ENCODE measurements at regions not wholly inside any gene's neighbourhood (a gene's known extent, or its start where the extent isn't known, plus 50 kb on each side); places are given as distances from the start of the nearest gene placed in this dataset.

DNA sequence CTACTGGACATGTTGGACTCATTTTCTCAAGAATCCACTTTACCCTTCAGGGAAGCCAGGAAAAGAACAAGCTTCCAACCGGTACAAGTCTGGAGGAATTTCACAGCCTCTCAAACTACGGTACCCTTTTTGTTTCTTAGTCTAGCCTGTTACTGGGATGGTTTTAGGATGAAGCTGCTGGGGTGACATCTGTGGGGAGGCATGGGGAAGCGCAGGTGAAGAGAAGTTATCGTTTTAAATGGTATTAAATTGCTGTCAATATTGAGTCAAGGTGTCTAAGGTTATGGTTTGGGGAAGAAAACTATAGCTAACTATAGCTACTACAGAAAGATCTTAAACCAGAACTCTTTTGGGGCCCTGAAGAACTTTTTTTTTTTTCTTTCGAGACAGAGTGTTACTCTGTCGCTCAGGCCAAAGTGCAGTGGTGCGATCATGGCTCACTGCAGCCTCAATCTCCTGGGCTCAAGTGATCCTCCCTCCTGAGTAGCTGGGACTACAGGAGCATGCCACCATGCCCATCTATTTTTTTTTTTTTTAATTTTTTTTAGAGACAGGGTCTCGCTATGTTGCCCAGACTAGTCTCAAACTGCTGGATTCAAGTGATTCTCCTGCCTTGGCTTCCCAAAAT lies 128.7 kb downstream of the RIN2 start:
- Histone ChIP-seq H3K27me3 (replicated peaks; ENCODE audit: insufficient read depth) (no peaks in the 10 kb centered on the region), H3K9me3 (no peaks in the 10 kb centered on the region), H3K4me1 (ENCODE audit: control insufficient read depth in 1 of 2, low read depth in 2 of 2) (peaks cover 39 to 70% of the 10 kb centered on the region in 2 donors), H3K36me3 (no peaks in the 10 kb centered on the region), H3K27ac (peak overlapping the region; percentile 88 to 89), H3K4me3 (peak overlapping the region; percentile 61)
- ATAC-seq (ENCODE audit: insufficient number of reproducible peaks, low FRiP score, low read depth) (no peak), DNase-seq (ENCODE audit: low spot score) (no peak)
- TF ChIP-seq, protein P1, sequence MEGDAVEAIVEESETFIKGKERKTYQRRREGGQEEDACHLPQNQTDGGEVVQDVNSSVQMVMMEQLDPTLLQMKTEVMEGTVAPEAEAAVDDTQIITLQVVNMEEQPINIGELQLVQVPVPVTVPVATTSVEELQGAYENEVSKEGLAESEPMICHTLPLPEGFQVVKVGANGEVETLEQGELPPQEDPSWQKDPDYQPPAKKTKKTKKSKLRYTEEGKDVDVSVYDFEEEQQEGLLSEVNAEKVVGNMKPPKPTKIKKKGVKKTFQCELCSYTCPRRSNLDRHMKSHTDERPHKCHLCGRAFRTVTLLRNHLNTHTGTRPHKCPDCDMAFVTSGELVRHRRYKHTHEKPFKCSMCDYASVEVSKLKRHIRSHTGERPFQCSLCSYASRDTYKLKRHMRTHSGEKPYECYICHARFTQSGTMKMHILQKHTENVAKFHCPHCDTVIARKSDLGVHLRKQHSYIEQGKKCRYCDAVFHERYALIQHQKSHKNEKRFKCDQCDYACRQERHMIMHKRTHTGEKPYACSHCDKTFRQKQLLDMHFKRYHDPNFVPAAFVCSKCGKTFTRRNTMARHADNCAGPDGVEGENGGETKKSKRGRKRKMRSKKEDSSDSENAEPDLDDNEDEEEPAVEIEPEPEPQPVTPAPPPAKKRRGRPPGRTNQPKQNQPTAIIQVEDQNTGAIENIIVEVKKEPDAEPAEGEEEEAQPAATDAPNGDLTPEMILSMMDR (IDR thresholded peaks at IDR 0.05) = no peak

DNA sequence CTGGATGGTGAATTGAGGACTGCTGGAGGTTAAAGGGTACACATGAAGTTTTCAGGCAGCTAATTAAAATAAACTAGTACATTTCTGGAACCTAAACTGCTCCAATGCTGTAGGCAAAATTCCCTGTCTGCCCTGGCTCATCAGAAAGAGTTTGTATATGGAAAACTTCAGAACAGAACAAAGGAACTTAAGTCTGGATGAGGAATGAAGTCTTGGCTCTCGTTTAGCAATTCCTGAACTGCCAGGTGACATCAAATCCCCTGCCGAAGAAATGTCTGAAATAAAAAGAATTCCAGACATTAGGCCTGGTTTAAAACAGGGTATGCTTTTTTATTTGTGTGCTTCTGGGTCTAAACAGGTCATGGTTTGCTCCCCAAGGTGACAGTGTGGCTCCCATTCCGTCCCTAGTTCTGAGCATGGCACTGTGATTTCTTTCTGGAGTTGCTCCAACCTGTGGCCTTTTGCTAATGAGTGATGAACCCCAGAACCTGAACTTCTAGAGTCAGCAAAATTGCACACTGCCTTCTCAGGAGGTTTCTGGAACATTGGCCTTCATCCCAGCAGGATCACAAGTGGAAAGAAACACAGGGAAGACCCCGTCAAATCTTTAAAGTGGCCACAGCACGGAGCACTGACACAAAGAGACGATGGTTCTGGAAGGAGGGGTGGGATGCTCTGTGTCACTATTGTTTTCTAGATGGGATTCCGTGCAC lies 129.4 kb upstream of the NAA20 start:
- TF ChIP-seq, protein P1 (IDR thresholded peaks at IDR 0.05) = no peak
- peak overlapping the region; percentile 88 to 89 for H3K27ac ChIP-seq
- no peaks in the 10 kb centered on the region for H3K36me3 ChIP-seq
- H3K4me1 ChIP-seq (ENCODE audit: control insufficient read depth in 1 of 2, low read depth in 2 of 2) = peaks cover 39 to 70% of the 10 kb centered on the region in 2 donors
- ATAC-seq (ENCODE audit: insufficient number of reproducible peaks, low FRiP score, low read depth) = no peak
- H3K9me3 ChIP-seq = no peaks in the 10 kb centered on the region
- H3K4me3 ChIP-seq = peak overlapping the region; percentile 61
- DNase-seq (ENCODE audit: low spot score) = no peak
- no peaks in the 10 kb centered on the region for H3K27me3 ChIP-seq (replicated peaks; ENCODE audit: insufficient read depth)

DNA sequence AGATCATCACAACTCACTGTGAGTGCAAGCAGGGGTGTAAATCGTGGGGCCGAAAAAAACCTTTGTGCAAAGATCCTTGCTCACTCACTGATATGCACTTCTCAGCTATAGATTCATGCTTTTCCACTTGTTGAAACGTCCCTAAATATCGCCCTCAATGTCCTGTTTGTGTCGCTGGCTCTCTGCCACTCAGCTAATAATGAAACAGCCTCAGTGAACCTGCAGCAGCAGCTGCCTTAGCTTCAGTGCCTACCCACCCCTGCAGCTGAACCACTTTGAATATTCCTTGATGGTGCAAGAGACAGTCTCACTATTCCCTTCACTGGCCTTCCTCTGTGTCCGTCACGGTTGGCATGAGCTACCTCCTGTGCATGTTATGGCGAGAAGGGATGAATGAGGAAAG lies 128.9 kb upstream of the NAA20 start:
- TF ChIP-seq, protein P1 (IDR thresholded peaks at IDR 0.05) = no peak
- Histone ChIP-seq H3K9me3 (no peaks in the 10 kb centered on the region), H3K27me3 (replicated peaks; ENCODE audit: insufficient read depth) (no peaks in the 10 kb centered on the region), H3K27ac (peak overlapping the region; percentile 88 to 89), H3K36me3 (no peaks in the 10 kb centered on the region), H3K4me3 (peak overlapping the region; percentile 68), H3K4me1 (ENCODE audit: control insufficient read depth in 1 of 2, low read depth in 2 of 2) (peaks cover 39 to 70% of the 10 kb centered on the region in 2 donors)
- ATAC-seq (ENCODE audit: insufficient number of reproducible peaks, low FRiP score, low read depth) (no peak), DNase-seq (ENCODE audit: low spot score) (no peak)

DNA sequence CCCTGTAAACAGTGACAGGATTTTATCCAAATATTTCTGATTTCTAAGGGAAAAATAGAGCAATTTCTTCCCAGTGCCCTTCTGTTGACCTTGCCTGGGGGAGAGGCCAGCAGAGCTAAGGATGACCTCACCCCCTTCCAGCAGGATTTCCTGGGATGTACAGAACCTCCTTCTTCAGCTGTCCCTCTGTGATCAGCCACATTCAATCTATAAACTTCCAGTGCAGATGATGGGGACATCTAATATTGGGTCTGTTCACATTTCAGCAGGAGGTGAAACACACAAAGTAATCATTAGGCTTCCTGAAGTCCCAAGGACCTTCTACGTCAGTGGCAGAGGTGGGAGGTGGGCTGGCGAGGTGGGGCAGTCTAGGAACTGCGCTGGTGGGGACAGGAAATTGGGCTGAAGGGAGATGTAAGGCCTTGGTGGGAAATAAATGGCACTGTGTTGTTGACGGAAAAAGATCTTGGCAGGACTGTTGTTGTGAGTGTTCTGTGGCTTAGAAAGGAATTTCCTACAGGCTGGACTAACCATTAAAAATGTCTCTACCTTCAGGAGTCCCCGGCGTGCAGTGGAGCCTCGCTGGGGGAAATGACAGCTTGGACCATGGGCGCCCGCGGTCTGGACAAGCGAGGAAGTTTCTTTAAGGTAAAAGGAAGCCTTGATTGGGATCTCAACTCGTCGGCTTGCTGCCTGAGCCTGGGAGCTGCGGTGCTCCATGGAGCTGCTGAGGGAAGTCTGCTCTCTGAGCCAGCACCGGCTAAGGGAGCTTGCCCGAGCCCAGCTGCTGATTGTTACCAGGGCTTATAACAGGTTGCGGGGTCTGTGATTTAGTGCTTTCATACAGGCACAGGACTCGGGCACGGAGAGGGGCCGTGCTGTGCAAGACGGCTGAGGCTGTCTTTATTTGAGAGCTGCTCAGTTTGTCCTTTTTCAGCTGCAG lies 127.9 kb upstream of the NAA20 start:
- TF ChIP-seq, protein P1 (IDR thresholded peaks at IDR 0.05) = no peak
- peaks cover 39 to 70% of the 10 kb centered on the region in 2 donors for H3K4me1 ChIP-seq (ENCODE audit: control insufficient read depth in 1 of 2, low read depth in 2 of 2)

More for the DNA sequence above, 127.9 kb upstream of the NAA20 start:
- no peaks in the 10 kb centered on the region for H3K27me3 ChIP-seq (replicated peaks; ENCODE audit: insufficient read depth)
- peak; percentile 42 for ATAC-seq (ENCODE audit: insufficient number of reproducible peaks, low FRiP score, low read depth)
- peak overlapping the region; percentile 88 to 89 for H3K27ac ChIP-seq
- H3K4me3 ChIP-seq = peak overlapping the region; percentile 68
- DNase-seq (ENCODE audit: low spot score) = no peak
- no peaks in the 10 kb centered on the region for H3K9me3 ChIP-seq
- H3K36me3 ChIP-seq = no peaks in the 10 kb centered on the region
